ENCODE measurements at regions not wholly inside any gene's neighbourhood (a gene's known extent, or its start where the extent isn't known, plus 50 kb on each side); places are given as distances from the start of the nearest gene placed in this dataset.

GRCh38 chr6:134117409-134117808 lies 65.0 kb upstream of the SLC2A12 start:
- no peak overlapping the region for H3K27ac Mint-ChIP-seq (ENCODE audit: low read depth, unreplicated experiment)
- no peak overlapping the region for H3K4me3 Mint-ChIP-seq (ENCODE audit: unreplicated experiment)
- H3K9me3 Mint-ChIP-seq (ENCODE audit: unreplicated experiment), result no peaks in the 10 kb centered on the region
- H3K4me1 Mint-ChIP-seq (ENCODE audit: insufficient read depth, unreplicated experiment), result no peaks in the 10 kb centered on the region
- TF ChIP-seq CTCF (IDR thresholded peaks at IDR 0.05; ENCODE audit: unreplicated experiment), result no peak
- POLR2A ChIA-PET, result no interaction called here
- CTCF ChIA-PET, result interaction anchor here (0.6 to 0.8 kb wide), 5 partner anchors 15 to 835 kb away, joined by 3 to 6 read pairs (median 3); no protein-coding TSS in a partner anchor
- H3K27me3 Mint-ChIP-seq (ENCODE audit: insufficient read depth, unreplicated experiment), result no peaks in the 10 kb centered on the region
- no TSS peak for BruUV-seq (replicated peaks)
- intact Hi-C loops (cut with micrococcal nuclease), result no loop called here
- DNase-seq (ENCODE audit: unreplicated experiment), result no peak
- H3K36me3 Mint-ChIP-seq (ENCODE audit: insufficient read depth, unreplicated experiment), result no peaks in the 10 kb centered on the region

- ChIA-PET CTCF (interaction anchor here (0.6 to 0.9 kb wide), 2 partner anchors 9 to 784 kb away, joined by 3 to 5 read pairs; no protein-coding TSS in a partner anchor), POLR2A (no interaction called here)
- no peak for DNase-seq (ENCODE audit: unreplicated experiment)
- no TSS peak for BruUV-seq (replicated peaks)
- no peak for TF ChIP-seq CTCF (IDR thresholded peaks at IDR 0.05; ENCODE audit: unreplicated experiment)
- intact Hi-C loops (cut with micrococcal nuclease), result no loop called here
- Mint-ChIP-seq H3K4me3 (ENCODE audit: unreplicated experiment) (no peak overlapping the region), H3K36me3 (ENCODE audit: insufficient read depth, unreplicated experiment) (no peaks in the 10 kb centered on the region), H3K27ac (ENCODE audit: low read depth, unreplicated experiment) (no peak overlapping the region), H3K9me3 (ENCODE audit: unreplicated experiment) (no peaks in the 10 kb centered on the region), H3K27me3 (ENCODE audit: insufficient read depth, unreplicated experiment) (no peaks in the 10 kb centered on the region), H3K4me1 (ENCODE audit: insufficient read depth, unreplicated experiment) (no peaks in the 10 kb centered on the region)
Measured at GRCh38 chr6:134115715-134116074, 63.3 kb upstream of the SLC2A12 start.

- ChIA-PET POLR2A (interaction anchor here (0.6 kb wide), 1 partner anchor 793 kb away, joined by 3 read pairs; no protein-coding TSS in a partner anchor), CTCF (interaction anchor here (0.5 to 9.0 kb wide), 4 partner anchors 9 to 784 kb away, joined by 3 to 98 read pairs (median 4); no protein-coding TSS in a partner anchor)
- Mint-ChIP-seq H3K27ac (ENCODE audit: low read depth, unreplicated experiment) (no peak overlapping the region), H3K4me1 (ENCODE audit: insufficient read depth, unreplicated experiment) (no peaks in the 10 kb centered on the region), H3K27me3 (ENCODE audit: insufficient read depth, unreplicated experiment) (no peaks in the 10 kb centered on the region), H3K4me3 (ENCODE audit: unreplicated experiment) (no peak overlapping the region), H3K9me3 (ENCODE audit: unreplicated experiment) (no peaks in the 10 kb centered on the region), H3K36me3 (ENCODE audit: insufficient read depth, unreplicated experiment) (no peaks in the 10 kb centered on the region)
- intact Hi-C loops (cut with micrococcal nuclease), result no loop called here
- no peak for DNase-seq (ENCODE audit: unreplicated experiment)
- BruUV-seq (replicated peaks), result no TSS peak
- TF ChIP-seq CTCF (IDR thresholded peaks at IDR 0.05; ENCODE audit: unreplicated experiment), result no peak
Measured at GRCh38 chr6:134114918-134115714, 62.7 kb upstream of the SLC2A12 start.

- Mint-ChIP-seq H3K9me3 (ENCODE audit: unreplicated experiment) (no peaks in the 10 kb centered on the region), H3K4me1 (ENCODE audit: insufficient read depth, unreplicated experiment) (peaks cover 4% of the 10 kb centered on the region), H3K36me3 (ENCODE audit: insufficient read depth, unreplicated experiment) (no peaks in the 10 kb centered on the region), H3K27me3 (ENCODE audit: insufficient read depth, unreplicated experiment) (no peaks in the 10 kb centered on the region), H3K27ac (ENCODE audit: low read depth, unreplicated experiment) (no peak overlapping the region), H3K4me3 (ENCODE audit: unreplicated experiment) (no peak overlapping the region)
- intact Hi-C loops (cut with micrococcal nuclease), result no loop called here
- no TSS peak for BruUV-seq (replicated peaks)
- no peak for TF ChIP-seq CTCF (IDR thresholded peaks at IDR 0.05; ENCODE audit: unreplicated experiment)
- DNase-seq (ENCODE audit: unreplicated experiment), result no peak
- POLR2A ChIA-PET, result interaction anchor here (0.6 kb wide), 1 partner anchor 794 kb away, joined by 3 read pairs; no protein-coding TSS in a partner anchor
- CTCF ChIA-PET, result interaction anchor here (0.5 to 9.0 kb wide), 2 partner anchors 9 to 765 kb away, joined by 3 to 98 read pairs; no protein-coding TSS in a partner anchor
Measured at GRCh38 chr6:134114489-134114888, 62.1 kb upstream of the SLC2A12 start.
